Brain microvascular endothelial cell (primary cell): ENCODE measurements at regions not wholly inside any gene's neighbourhood (a gene's known extent, or its start where the extent isn't known, plus 50 kb on each side); places are given as distances from the start of the nearest gene placed in this dataset.

Source experiments
- DNase-seq: peaks from one replicate; pipeline ENCODE4 v3.0.0-alpha.2; 2020
- H3K27ac ChIP-seq: fragments of 250-450 bp; sonication (Bioruptor Pico); 2 replicates; pipeline ENCODE4 v1.5.1; 2020; ENCODE audit warnings: mild to moderate bottlenecking, moderate library complexity
- H3K27me3 ChIP-seq: fragments of 250-450 bp; sonication (Bioruptor Pico); replicated peaks from 2 replicates; pipeline ENCODE4 v1.5.1; 2020; ENCODE audit warnings: mild to moderate bottlenecking
- H3K36me3 ChIP-seq: fragments of 250-450 bp; sonication (Bioruptor Pico); replicated peaks from 2 replicates; pipeline ENCODE4 v1.5.1; 2020; ENCODE audit warnings: mild to moderate bottlenecking
- H3K4me3 ChIP-seq: 2 replicates; pipeline ENCODE4 v1.5.1; 2011; ENCODE audit warnings: low read depth, mild to moderate bottlenecking, control low read depth, low read length, moderate library complexity
- CTCF ChIP-seq: IDR thresholded peaks from 2 replicates; pipeline ENCODE4 v1.5.1; 2011; ENCODE audit warnings: low read depth, mild to moderate bottlenecking, moderate library complexity, low read length, control low read depth, inconsistent platforms; ENCODE audit errors: missing control alignments
- in situ Hi-C: cut with HindIII; loops from 2 replicates; pipeline ENCODE4 v1.10.0; 2017; ENCODE audit warnings: low sequenced_read_pairs, low pct_ligation_motif_present

GRCh38 chr1:173302890-173303829, 96.0 kb upstream of the TNFSF4 start:
- no peak for TF ChIP-seq CTCF
- Histone ChIP-seq H3K27ac (no peak overlapping the region), H3K4me3 (no peak overlapping the region), H3K36me3 (no peaks in the 10 kb centered on the region), H3K27me3 (no peaks in the 10 kb centered on the region)
- in situ Hi-C loops, result no loop called here
- peak; percentile 7 for DNase-seq

GRCh38 chr1:173303984-173304383, 96.9 kb upstream of the TNFSF4 start:
- no peak for DNase-seq
- no peak overlapping the region for H3K4me3 ChIP-seq
- H3K27me3 ChIP-seq, result no peaks in the 10 kb centered on the region
- H3K36me3 ChIP-seq, result no peaks in the 10 kb centered on the region
- no peak overlapping the region for H3K27ac ChIP-seq
- in situ Hi-C loops, result no loop called here
- TF ChIP-seq CTCF, result no peak

GRCh38 chr1:173304529-173305227, 97.5 kb upstream of the TNFSF4 start:
- in situ Hi-C loops, result no loop called here
- H3K4me3 ChIP-seq, result no peak overlapping the region
- DNase-seq, result no peak
- no peaks in the 10 kb centered on the region for H3K36me3 ChIP-seq
- TF ChIP-seq CTCF, result no peak
- no peaks in the 10 kb centered on the region for H3K27me3 ChIP-seq
- no peak overlapping the region for H3K27ac ChIP-seq

GRCh38 chr1:173307845-173308244, 100.7 kb upstream of the TNFSF4 start:
- no peak for DNase-seq
- no peak for TF ChIP-seq CTCF
- in situ Hi-C loops, result no loop called here
- Histone ChIP-seq H3K4me3 (no peak overlapping the region), H3K27ac (no peak overlapping the region), H3K27me3 (no peaks in the 10 kb centered on the region), H3K36me3 (no peaks in the 10 kb centered on the region)

GRCh38 chr1:173314656-173315055, 107.5 kb upstream of the TNFSF4 start:
- no peak for TF ChIP-seq CTCF
- Histone ChIP-seq H3K36me3 (no peaks in the 10 kb centered on the region), H3K27ac (no peak overlapping the region), H3K27me3 (no peaks in the 10 kb centered on the region), H3K4me3 (no peak overlapping the region)
- DNase-seq, result no peak
- in situ Hi-C loops, result no loop called here
